ENCODE measurements at regions not wholly inside any gene's neighbourhood (a gene's known extent, or its start where the extent isn't known, plus 50 kb on each side); places are given as distances from the start of the nearest gene placed in this dataset. TPM values are rescaled to one million over a fixed set of nuclear protein-coding genes. Genes with fewer than 3 reads are reported as not detected.

Small RNAs in the stretch of these regions (small RNA-seq; reads per million reads assigned to genes)
- gene MIR129-2 (ENCODE audit: low replicate concordance) (0.09 reads per million), gene MIR670 (ENCODE audit: low replicate concordance) (not detected)

Measured in skin of body (tissue), 1 donor.